Stimulated activated CD4-positive, alpha-beta T cell treated with anti-CD3 and anti-CD28 coated beads, Interleukin-15, amount 100 ng/mL, for 48 hours (primary cell): ENCODE measurements at regions not wholly inside any gene's neighbourhood (a gene's known extent, or its start where the extent isn't known, plus 50 kb on each side); places are given as distances from the start of the nearest gene placed in this dataset.

Experiments
- DNase-seq, 2 donors: peaks; one replicate each; pipeline ENCODE4 v3.0.0-alpha.2; 2020; ENCODE audit warnings: low read depth in 2 of 2

DNA sequence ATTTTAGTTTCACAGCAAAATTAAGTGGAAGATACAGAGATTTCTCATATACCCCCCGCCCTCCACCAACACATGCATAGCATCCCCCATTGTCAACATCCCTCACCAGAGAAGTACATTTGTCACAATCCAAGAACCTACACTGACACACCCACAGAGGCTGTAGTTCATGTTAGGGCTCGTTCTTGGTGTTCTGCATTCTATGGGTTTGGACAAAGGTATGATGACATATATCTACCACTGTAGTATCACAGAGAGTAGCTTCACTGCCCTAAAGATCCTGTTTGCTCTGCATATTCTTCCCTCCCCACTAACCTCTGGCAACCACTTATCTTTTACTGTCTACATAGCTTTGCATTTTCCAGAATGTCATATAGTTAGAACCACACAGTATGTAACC lies 444.6 kb upstream of the DCN start:
- no peak for DNase-seq

DNA sequence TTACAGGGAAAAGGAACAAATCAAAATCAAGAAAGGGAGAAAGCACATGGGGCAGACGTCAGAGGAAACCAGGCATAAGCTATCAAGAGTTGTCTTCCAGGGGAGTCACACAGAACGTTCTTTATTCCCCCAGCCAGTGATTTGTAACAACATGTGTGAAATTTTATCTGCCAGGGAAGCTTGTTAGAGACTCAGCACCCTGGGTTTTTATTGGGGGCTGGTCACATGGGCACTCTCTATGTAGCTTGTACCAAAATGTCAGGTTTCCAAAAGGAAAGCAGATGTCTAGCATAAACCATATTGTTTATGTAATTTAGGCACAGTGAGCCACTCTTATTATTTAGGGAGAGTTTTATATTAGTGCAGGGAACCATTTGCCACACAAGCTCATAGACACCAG lies 440.4 kb upstream of the DCN start:
- DNase-seq: no peak

DNA sequence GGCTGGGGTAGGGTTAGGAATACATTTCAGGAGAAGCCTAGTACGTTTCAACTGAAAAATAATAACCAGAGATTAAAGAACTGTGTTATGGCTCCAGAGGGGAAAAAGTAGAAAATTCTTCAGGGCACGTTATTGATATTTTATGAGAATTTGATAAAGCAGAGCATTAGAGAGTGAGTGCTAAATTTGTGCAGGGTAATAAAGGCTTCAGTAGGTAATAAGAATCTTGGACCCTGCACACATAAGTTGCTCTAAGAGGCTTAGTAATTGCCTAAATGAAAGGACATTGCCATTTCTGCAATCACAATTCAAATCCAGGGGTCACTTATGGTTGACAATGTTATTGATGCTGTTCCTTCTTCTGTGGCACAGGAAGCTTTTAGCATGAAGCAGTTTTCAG lies 439.4 kb upstream of the DCN start:
- DNase-seq: no peak

- DNase-seq: no peak
These were observed 438.4 kb upstream of the DCN start for GRCh38 chr12:91620992-91621391.

DNA sequence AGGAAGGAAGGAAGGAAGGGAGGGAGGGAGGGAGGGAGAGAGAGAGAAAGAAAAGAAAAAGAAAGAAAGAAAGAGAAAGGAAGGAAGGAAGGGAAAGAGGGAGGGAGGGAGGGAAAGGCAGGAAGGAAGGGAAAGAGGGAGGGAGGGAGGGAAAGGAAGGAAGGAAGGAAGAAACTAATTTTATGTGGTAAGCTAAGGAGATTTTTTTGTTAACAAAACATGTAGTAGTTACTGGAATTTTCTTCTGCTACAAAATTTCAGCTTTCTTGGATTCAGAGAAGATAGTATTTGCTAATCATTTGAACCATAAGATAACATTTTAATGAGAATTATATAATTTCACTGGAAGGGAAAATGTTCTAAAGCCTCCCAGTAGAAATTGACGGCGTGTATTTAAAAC lies 437.8 kb upstream of the DCN start:
- no peak for DNase-seq

DNA sequence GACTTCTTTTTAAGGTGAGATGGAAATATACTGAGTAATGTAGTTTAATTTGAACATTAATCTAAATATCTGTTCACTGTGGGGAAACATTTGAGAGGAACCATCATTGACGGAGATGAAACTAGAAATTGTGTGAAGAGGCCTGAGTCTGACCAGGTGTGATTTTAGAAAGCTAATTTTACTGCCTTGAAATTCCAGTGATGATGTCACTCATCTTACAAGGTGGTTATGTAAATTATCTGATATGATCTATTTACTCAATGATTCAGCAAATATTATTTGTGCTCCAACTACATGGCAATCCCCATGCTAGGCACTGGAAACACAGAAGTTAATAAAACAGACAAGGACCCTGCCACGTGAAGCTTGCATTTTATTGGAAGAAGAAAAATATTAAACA lies 435.7 kb upstream of the DCN start:
- no peak for DNase-seq

DNA sequence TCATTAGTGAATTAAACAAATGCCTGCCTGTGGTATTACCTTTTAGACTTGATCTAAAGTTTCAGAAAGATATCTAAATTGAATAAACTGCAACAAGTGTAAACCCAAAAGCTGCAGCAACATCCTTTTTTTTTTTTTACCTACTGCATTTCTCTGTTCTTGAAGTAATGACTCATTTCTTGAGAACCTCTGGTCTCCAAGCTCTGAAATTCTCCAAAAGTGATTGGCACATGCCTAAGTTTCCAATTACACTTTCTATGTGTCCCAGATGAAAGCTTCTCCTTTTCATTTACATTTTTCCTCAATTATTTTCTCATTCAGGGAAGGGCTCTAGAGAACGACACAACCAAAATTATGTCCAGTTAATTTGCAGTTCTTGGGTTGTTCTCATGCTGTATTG lies 435.2 kb upstream of the DCN start:
- no peak for DNase-seq

DNA sequence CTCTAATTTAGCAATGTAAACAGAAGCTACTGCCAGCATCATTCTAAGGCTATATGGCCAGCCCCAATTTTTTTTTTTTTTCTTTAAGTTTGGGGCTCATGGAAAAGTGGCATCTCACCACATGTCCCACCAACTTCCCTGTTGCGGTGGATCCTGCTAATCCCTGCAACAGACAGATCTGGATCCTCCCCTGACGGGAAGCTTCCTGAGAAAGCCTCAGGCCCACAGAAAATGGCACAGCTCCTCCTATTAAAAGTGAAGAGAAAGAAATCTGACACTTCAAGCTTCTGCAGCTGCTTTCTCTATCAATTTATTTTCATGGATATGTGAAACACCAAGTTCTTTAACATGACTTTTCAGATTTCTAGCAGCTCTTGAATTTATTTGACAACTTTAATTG lies 433.8 kb upstream of the DCN start:
- no peak for DNase-seq

DNA sequence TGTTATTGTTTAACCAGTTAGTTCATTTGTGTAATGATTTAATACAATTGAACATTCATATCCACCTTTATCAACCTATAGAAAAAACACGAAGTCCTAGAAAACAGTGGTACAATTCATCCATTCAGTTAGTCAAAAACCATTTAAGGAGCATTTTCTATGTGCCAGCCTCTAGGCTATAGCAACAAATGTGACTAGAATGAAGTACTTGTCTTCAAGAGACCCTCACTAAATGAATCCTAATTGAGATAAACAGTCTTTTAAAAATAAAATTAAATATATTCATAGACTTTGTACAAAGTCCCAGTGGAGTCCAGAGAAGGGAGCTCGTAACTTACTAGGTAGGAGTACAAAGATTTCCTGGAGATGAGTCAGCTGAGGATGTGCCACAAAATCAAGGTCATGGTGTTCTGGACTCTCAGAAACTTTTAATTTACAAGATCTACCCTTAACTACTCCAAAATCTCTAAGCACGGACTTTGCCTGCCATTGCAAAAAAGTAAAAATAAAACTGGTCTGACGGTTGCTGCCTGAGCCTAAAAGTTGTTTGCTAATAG lies 430.7 kb upstream of the DCN start:
- DNase-seq: no peak

GRCh38 chr12:91610561-91610960 lies 427.9 kb upstream of the DCN start:
- DNase-seq: no peak

- no peak for DNase-seq
These were observed 426.7 kb upstream of the DCN start for GRCh38 chr12:91609283-91609682.

GRCh38 chr12:91608542-91608941 lies 425.9 kb upstream of the DCN start:
- no peak for DNase-seq

DNA sequence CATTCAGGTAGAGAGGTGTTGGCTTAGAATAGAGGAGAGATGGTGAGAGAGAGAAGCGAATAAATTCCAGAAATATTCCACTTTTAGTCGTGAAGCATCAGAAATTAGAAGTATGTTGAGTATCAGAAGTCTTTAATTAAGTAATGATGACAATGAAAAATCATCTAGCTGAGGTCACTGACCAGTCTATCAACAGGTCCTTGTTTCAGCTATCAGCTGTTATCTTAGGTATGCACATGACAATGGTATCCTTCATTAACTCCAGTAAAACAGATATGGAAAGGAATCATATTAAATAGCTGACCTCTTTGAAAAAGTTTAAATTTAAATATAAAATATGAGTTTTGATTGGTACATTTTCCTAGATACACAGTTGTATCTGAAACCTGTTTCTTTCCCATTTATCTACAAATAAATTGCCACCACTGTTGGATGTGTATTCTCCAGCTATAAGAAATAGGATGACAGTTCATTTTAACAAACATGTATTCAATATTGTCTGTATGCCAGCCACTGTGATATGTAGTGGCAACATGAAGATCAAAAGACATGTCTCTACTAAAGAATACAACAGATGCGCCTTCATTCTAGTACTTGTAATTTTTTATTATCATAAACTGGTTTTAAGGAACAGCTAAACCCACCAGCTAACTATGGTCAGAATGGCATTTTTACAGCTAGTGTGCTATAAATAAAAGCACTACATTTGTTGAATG lies 424.2 kb upstream of the DCN start:
- DNase-seq: no peak

DNA sequence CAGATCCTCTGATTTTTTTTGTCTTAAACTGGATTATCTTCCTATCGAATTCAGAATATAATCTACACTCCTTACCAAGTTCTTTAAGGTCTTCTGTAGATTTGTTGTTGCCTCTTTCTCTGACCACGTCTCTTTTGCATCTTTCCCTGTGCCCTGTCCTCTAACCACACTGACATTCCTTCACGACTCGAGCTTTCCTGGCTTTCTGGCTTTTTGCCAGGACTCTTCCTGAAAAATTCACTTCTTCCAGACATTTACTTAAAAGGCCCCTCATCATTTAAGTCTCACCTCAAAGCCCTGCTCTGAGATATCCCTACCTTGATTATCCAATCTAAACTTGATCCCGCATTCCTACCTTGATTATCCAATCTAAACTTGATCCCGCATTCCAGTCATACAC lies 422.3 kb upstream of the DCN start:
- DNase-seq: no peak

- DNase-seq: no peak
These were observed 420.4 kb upstream of the DCN start for GRCh38 chr12:91603060-91603459.

- no peak for DNase-seq
These were observed 418.4 kb upstream of the DCN start for GRCh38 chr12:91601054-91601453.

- no peak for DNase-seq
These were observed 412.1 kb upstream of the DCN start for GRCh38 chr12:91594715-91595114.

DNA sequence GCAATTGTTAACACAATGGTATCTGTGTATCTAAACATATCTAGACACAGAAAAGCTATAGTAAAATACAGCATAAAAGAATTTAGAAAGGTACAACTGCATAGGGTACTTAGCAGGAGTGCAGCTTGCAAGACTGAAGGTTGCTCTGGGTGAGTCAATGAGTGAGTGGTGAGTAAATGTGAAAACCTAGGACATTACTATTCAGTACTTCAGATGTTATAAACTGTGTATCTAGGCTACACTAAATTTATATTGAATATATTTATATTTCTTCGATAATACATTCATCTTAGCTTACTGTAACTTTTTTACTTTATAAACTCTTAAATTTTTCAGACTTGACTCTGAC lies 409.0 kb upstream of the DCN start:
- no peak for DNase-seq

DNA sequence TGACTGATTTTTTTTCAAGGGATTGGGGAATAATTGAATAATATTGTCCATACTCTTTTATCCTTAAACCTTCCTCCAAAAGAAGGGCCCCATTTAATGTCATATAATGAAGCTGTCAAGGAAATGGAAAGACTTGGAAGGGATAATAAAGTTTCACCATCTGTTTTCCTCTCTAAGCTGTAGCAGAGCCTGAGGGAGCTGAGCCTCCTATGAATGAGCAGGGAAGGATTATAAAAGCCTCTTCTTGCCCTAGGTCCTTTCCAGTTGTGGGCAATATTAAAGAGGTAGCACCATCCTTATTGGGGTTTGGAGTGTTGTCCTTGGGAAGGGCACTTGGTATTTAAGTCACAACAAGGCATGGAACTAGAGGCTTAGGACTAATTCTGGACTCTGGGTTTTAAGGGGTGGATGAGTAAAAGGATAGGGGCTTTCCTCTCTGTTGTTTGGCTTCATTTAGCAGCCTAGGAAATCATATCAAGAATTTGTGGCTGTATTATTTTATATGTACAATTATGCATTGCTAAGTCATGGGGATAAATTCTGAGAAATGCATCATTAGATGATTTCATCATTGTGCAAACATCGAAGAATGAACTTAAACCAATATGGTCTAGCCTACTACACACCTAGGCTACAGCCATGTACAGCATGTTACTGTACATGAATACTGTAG lies 408.5 kb upstream of the DCN start:
- no peak for DNase-seq

GRCh38 chr12:91588874-91589454 lies 406.3 kb upstream of the DCN start:
- DNase-seq: no peak

DNA sequence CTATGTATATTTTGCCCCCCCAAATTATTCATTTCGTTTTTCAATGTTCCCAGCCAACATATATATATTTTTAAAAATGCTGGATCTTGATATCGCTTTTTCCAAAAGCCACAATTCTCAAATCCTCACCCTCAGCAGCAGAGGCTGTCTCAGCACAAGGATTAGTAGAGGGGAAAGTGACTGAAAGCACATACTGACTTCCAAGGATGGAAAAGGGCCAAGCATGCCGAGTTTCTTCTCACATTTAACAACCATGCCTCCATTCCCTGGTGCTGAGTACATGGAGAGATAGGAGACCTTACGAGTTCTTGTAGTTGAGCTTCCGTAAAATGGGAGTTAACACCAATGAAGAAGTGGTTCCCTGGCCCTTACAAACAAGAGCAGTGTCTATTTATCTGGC lies 403.4 kb upstream of the DCN start:
- no peak for DNase-seq

DNA sequence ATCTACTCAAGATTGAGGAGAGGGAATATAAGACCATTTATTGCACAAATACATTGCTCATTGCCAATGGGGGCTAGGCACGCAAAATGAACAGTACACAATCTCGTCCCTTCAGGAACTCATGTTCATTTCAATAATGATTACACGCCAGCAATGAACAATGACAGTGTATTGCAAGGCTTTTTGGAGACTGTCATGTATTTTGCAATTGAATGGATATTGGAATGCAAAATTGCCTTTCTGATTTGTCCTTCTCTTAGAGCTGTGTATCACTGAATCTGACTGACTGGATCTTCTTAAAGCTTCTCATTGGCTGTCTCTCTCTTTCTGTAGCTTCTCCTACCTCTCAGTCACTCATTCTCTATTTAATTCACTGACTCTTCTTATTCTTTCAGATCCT lies 400.2 kb upstream of the DCN start:
- no peak for DNase-seq

DNA sequence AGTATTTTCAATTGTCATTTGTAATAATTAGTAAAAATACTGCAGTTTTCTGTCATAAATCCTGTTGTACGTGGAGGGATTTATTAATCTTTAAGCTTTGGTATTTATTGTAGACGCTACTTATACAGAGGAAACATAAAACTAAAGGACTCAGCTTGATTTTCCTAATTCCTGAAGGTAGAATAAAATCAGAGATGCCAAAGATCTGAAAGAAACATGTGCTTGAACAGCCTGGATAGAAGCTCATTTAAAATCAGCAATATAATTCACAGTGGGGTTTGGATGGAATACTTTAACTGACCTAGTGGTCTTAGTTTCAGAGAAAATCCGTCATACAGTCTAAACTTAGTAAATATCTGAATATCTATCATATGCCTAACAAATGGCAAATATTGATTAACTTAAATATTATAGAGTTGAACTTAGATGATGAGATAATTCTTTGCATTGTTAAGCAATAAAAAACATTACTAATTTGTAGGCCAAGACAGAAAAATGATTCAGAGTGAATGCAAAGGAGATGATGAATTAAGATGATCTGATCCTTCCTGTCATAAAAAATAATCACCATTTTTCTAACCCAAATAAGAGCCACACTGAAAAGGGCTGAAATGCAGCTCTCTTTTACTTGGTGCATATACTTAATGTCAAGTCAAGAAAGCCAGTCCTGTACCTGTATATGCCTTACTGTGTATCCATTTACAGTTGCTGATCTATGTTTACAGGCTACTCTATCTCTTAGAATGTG lies 397.1 kb upstream of the DCN start:
- DNase-seq: no peak
